ENCODE measurements at regions not wholly inside any gene's neighbourhood (a gene's known extent, or its start where the extent isn't known, plus 50 kb on each side); places are given as distances from the start of the nearest gene placed in this dataset.

DNA sequence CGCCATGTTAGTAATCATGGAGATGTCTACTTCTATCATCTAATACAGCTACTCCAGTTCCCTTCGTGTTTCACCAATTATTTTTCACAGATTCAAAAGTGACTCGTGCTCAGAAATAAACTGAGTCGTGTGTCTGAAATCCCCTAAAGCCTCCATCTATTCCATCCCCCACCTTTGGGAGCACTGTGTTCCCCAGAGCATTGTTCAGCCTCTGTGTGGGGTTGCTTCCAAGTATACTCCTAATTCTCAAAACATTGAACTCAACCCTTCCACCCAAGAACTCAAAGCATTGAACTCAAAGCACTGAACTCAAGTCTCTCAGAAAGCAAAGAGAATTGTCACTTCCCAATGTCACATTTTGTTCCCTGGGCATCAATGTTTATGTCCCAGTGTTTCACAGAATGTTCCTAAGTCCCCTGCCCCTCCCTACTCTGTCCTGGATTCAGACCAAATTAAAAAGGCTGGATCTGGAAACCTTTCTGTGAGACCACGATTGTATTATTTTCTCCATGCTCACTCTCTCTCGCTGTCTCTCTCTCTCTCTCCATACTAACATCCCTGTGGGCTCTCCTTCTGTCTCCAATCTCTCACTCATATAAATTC lies 138.5 kb upstream of the QRFPR start:
- in situ Hi-C loops (cut with MboI): no loop called here
- no peak overlapping the region for H3K27ac ChIP-seq
- no peaks in the 10 kb centered on the region for H3F3A ChIP-seq (ENCODE audit: insufficient read depth)
- no peak overlapping the region for H2AFZ ChIP-seq
- H3K79me2 ChIP-seq (ENCODE audit: insufficient read depth): no peaks in the 10 kb centered on the region
- no peaks in the 10 kb centered on the region for H3K36me3 ChIP-seq (ENCODE audit: low read depth)
- no peak overlapping the region for H3K9ac ChIP-seq
- no peak for DNase-seq
- H3K9me2 ChIP-seq (ENCODE audit: insufficient read depth): no peaks in the 10 kb centered on the region
- no peaks in the 10 kb centered on the region for H4K20me1 ChIP-seq (ENCODE audit: insufficient read depth)
- TF ChIP-seq EZH2 (IDR thresholded peaks at IDR 0.05; ENCODE audit: insufficient read depth, poor library complexity, severe bottlenecking) (no peak), EZH2phosphoT487 (IDR thresholded peaks at IDR 0.05; ENCODE audit: insufficient read depth, low read depth) (no peak)
- no peaks in the 10 kb centered on the region for H3K4me1 ChIP-seq (ENCODE audit: insufficient read depth)
- 23 to 27% methylated on average over 6 of the region's 6 CpGs for WGBS, 2 experiments (ENCODE audit: low coverage in 1 of 2, low lambda C conversion rate in 2 of 2, missing lambda C conversion rate in 2 of 2)
- H3K27me3 ChIP-seq (replicated peaks; ENCODE audit: insufficient read depth): no peaks in the 10 kb centered on the region
- no peaks in the 10 kb centered on the region for H3K9me3 ChIP-seq (ENCODE audit: low read depth)
- no peak overlapping the region for H3K4me3 ChIP-seq
- no peak overlapping the region for H3K4me2 ChIP-seq (ENCODE audit: unreplicated experiment)

DNA sequence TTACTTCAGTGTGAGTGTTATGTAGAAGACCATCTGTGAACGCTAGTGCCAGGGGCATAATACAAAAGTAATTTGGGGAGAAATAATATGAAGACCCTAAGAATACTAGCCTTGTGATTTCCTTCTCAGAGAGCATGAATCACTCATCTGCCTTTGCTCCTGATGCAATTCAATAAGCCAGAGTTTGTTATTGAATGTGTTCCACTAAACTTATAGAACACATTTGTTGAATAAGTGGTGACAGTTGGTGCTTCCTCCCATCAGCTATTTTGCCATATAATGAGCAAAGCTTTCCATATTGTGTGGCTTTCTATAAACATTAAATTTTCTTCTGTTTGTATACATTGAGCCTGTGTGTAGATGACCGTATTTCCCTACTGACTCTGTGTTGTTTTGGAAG lies 136.4 kb upstream of the QRFPR start:
- Histone ChIP-seq H3K27ac (no peak overlapping the region), H3K79me2 (ENCODE audit: insufficient read depth) (no peaks in the 10 kb centered on the region)
- in situ Hi-C loops (cut with MboI): no loop called here

GRCh38 chr4:121514443-121514842 lies 133.6 kb upstream of the QRFPR start:
- H3K9me3 ChIP-seq (ENCODE audit: low read depth): no peaks in the 10 kb centered on the region
- in situ Hi-C loops (cut with MboI): no loop called here
- H3K4me3 ChIP-seq: no peak overlapping the region
- no peaks in the 10 kb centered on the region for H3K79me2 ChIP-seq (ENCODE audit: insufficient read depth)
- TF ChIP-seq EZH2 (IDR thresholded peaks at IDR 0.05; ENCODE audit: insufficient read depth, poor library complexity, severe bottlenecking) (no peak), EZH2phosphoT487 (IDR thresholded peaks at IDR 0.05; ENCODE audit: insufficient read depth, low read depth) (no peak)
- no peak for DNase-seq
- 26% methylated on average over 10 of the region's 10 CpGs for WGBS, 2 experiments (ENCODE audit: low coverage in 1 of 2, low lambda C conversion rate in 2 of 2, missing lambda C conversion rate in 2 of 2)
- no peak overlapping the region for H3K27ac ChIP-seq
- no peaks in the 10 kb centered on the region for H3K4me1 ChIP-seq (ENCODE audit: insufficient read depth)
- H3K9me2 ChIP-seq (ENCODE audit: insufficient read depth): no peaks in the 10 kb centered on the region
- H3F3A ChIP-seq (ENCODE audit: insufficient read depth): no peaks in the 10 kb centered on the region
- no peak overlapping the region for H2AFZ ChIP-seq
- no peak overlapping the region for H3K4me2 ChIP-seq (ENCODE audit: unreplicated experiment)
- no peak overlapping the region for H3K9ac ChIP-seq
- H3K36me3 ChIP-seq (ENCODE audit: low read depth): no peaks in the 10 kb centered on the region
- H4K20me1 ChIP-seq (ENCODE audit: insufficient read depth): no peaks in the 10 kb centered on the region
- no peaks in the 10 kb centered on the region for H3K27me3 ChIP-seq (replicated peaks; ENCODE audit: insufficient read depth)

More for the DNA sequence above, 136.4 kb upstream of the QRFPR start:
- H3K4me3 ChIP-seq: no peak overlapping the region
- H3K4me2 ChIP-seq (ENCODE audit: unreplicated experiment): no peak overlapping the region
- H3K27me3 ChIP-seq (replicated peaks; ENCODE audit: insufficient read depth): no peaks in the 10 kb centered on the region
- no peaks in the 10 kb centered on the region for H3K4me1 ChIP-seq (ENCODE audit: insufficient read depth)
- no peak for DNase-seq
- H3F3A ChIP-seq (ENCODE audit: insufficient read depth): no peaks in the 10 kb centered on the region
- no peak overlapping the region for H3K9ac ChIP-seq
- no peaks in the 10 kb centered on the region for H3K36me3 ChIP-seq (ENCODE audit: low read depth)
- H2AFZ ChIP-seq: no peak overlapping the region
- H4K20me1 ChIP-seq (ENCODE audit: insufficient read depth): no peaks in the 10 kb centered on the region
- H3K9me2 ChIP-seq (ENCODE audit: insufficient read depth): no peaks in the 10 kb centered on the region
- TF ChIP-seq EZH2phosphoT487 (IDR thresholded peaks at IDR 0.05; ENCODE audit: insufficient read depth, low read depth) (no peak), EZH2 (IDR thresholded peaks at IDR 0.05; ENCODE audit: insufficient read depth, poor library complexity, severe bottlenecking) (no peak)
- WGBS, 2 experiments (ENCODE audit: low coverage in 1 of 2, low lambda C conversion rate in 2 of 2, missing lambda C conversion rate in 2 of 2): 19 to 21% methylated on average over 2 of the region's 2 CpGs
- no peaks in the 10 kb centered on the region for H3K9me3 ChIP-seq (ENCODE audit: low read depth)

DNA sequence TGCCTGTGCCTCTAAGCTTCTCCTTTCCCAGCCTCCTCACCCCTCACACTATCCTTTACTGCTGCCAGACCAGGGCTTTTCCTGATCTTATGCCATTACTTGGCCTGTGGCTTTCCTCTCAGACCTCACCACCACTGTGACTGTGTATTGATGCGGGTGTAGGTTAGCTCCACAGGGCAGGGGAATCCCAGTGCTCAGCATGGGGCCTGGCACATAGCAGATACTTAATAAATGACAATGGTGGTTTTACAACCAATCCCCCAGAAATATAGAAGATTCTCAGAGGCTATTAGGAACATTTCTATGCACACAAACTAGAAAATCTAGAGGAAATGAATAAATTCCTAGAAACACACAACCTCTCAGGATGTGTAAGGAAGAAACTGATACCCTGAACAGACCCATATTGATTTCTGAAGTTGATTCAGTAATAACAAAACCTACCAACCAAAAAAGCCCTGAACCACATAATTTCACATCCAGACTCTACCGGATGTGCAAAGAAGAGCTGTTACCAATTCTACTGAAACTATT lies 129.6 kb upstream of the QRFPR start:
- no peak for DNase-seq
- Histone ChIP-seq H3K9me3 (ENCODE audit: low read depth) (no peaks in the 10 kb centered on the region), H3K36me3 (ENCODE audit: low read depth) (no peaks in the 10 kb centered on the region), H3K4me2 (ENCODE audit: unreplicated experiment) (no peak overlapping the region), H3K9me2 (ENCODE audit: insufficient read depth) (no peaks in the 10 kb centered on the region), H3K4me3 (no peak overlapping the region), H3K4me1 (ENCODE audit: insufficient read depth) (no peaks in the 10 kb centered on the region), H2AFZ (no peak overlapping the region), H3K9ac (no peak overlapping the region), H3K27ac (no peak overlapping the region), H3K79me2 (ENCODE audit: insufficient read depth) (no peaks in the 10 kb centered on the region), H4K20me1 (ENCODE audit: insufficient read depth) (no peaks in the 10 kb centered on the region), H3K27me3 (replicated peaks; ENCODE audit: insufficient read depth) (no peaks in the 10 kb centered on the region), H3F3A (ENCODE audit: insufficient read depth) (no peaks in the 10 kb centered on the region)
- TF ChIP-seq EZH2phosphoT487 (IDR thresholded peaks at IDR 0.05; ENCODE audit: insufficient read depth, low read depth) (no peak), EZH2 (IDR thresholded peaks at IDR 0.05; ENCODE audit: insufficient read depth, poor library complexity, severe bottlenecking) (no peak)
- 44 to 48% methylated on average over 2 of the region's 2 CpGs for WGBS, 2 experiments (ENCODE audit: low coverage in 1 of 2, low lambda C conversion rate in 2 of 2, missing lambda C conversion rate in 2 of 2)
- in situ Hi-C loops (cut with MboI): no loop called here

Measured in GM23248 (cell line).